GM18909 (cell line): ENCODE measurements at regions not wholly inside any gene's neighbourhood (a gene's known extent, or its start where the extent isn't known, plus 50 kb on each side); places are given as distances from the start of the nearest gene placed in this dataset.

Experiments
- ATAC-seq: cut with Tn5 transposase; IDR thresholded peaks from one replicate; pipeline ENCODE4 v1.9.1; 2021; ENCODE audit warnings: mild to moderate bottlenecking; ENCODE audit not compliant: unreplicated experiment, poor library complexity

DNA sequence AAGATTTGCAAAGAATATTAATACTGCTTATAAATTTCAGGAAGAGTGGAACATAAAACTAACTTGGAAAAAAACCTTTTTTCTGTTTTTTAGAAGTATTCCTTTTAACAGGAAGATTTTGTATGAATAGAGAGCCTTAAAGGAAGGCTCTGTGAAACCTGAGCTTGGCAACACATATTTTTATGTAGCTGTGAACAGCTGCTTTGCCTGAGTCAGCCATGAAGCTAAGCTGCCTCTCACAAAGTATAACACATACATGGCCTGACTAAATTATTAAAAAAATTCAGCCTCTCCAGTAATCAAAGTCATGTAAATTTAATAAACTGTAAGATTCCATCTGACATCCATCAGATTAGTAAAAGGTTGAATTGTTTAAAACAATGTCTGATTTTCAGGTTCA lies 547.5 kb downstream of the ELAVL2 start:
- no peak for ATAC-seq

DNA sequence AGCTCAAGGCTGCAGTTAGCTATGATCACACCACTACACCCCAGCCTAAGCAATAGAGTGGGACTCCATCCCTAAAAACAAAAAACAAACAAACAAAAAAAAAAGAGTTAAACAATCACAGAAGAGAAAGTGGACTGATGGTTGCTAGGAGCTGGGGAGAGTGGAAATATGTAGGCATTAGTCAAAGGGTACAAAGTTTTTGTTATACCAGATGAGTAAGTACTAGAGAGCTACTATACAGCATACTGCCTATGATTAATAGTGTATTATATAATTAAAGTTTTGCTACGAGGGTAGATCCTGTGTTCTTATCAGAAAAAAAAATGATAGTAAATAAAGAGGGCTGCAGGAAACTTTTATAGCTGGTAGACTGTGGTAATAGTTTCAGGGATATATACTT lies 538.6 kb downstream of the ELAVL2 start:
- ATAC-seq = no peak

DNA sequence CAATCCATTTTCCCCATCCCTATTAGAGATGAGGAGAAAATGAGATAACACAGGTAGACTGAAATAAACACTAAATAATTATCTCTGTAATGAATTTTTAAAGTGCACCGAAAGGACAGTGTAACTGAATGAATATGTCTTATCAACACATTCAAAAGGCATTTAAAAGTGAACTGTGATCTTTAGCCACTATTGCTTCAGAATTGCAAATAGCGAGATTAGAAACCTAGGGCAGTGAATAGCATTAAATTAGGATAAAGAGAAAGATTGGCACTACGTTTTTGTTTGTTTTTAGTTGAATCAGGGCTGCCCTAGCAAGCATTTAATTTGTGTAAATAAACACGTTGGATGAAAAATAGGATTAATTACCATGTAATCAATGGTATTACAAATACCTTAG lies 537.5 kb downstream of the ELAVL2 start:
- ATAC-seq = no peak

- no peak for ATAC-seq
Observed at GRCh38 chr9:23290973-23291372, 535.1 kb downstream of the ELAVL2 start.

DNA sequence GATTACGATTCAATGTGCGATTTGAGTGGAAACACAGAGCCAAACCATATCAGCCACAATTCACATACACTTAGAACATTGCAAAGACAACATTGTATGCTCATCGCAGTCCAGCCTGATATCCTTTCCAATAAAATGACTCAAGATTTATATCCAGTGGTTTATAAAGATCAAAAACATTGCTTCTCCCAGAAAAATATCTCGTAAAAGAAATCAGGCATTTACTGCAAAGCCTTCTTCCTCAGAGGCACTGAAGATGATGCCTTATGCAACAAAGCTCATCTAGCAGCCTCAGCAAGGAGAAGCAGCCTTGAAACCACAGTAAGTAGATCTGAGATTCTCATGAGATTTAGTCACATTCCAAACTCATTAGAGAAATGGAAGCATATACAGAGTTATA lies 523.8 kb downstream of the ELAVL2 start:
- ATAC-seq = no peak

DNA sequence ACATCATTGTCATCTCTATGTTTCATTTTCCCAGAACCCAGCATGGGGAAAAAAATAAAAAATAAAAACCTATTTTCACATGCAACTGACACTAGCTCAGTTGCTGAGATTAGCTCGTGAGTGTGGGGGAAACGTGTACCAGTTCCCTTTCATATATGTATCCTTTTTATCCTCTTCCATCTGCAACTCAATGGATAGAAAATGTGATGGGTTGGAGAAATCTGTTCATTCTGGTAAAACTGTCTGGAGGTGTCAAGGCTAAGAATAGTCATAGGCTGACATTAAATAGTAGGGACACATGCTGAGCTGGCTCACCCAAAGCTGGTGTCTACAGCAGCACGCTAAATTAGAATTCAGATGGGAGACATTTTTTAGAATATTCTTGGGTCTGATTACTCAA lies 519.3 kb downstream of the ELAVL2 start:
- no peak for ATAC-seq

DNA sequence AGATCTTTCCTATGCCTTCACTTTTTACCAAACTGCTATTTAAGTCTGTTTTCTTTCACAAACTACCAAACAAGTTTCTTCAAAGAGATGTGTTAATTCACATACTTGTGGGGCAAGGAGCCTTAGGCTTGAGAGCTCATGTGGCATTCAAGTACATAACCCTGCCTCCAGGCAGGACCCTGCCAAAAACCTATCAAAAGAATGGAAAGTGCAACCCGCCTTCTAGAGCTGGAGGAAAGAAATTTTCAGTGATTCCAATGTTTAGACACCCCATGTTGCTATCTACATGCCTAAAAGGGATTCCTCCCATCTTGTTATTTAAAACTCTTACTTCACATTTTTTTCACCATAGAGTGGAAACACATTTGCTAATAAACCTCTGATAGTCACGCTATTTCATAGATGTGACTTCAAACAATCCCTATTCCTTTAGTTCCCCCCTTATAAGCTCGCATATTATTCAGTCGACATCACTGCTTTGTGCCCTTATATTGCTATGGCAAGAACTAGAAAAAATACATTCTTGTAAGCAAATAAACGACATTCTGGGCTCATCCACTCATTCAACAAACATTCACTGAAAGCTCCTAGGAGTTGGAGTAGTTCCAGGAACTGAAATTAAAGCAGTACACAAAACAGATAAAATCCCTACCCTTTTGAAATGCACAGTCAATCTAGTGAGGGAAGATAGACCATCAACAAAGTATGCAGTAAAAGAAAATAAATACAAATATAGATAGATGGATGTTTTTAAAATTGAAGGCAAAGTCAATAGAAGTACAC lies 518.1 kb downstream of the ELAVL2 start:
- ATAC-seq = no peak

DNA sequence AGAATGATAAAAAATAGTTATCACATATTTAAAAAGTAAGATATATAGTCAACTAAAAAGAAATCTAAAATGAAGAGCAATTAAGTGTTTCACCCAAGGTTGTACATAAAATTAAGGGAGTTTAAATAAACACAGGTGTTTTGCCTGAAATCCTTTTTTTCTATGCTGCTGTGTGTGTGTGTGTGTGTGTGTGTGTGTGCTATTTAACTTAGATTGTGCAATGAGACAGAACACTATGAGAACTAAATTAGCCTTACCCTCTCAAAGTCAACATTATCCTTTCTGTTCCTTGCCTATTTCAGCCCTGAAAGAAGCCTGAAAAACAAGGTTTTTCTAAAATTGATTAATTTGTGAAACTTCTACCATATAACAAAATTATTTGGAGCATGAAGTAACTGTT lies 516.2 kb downstream of the ELAVL2 start:
- ATAC-seq = no peak

DNA sequence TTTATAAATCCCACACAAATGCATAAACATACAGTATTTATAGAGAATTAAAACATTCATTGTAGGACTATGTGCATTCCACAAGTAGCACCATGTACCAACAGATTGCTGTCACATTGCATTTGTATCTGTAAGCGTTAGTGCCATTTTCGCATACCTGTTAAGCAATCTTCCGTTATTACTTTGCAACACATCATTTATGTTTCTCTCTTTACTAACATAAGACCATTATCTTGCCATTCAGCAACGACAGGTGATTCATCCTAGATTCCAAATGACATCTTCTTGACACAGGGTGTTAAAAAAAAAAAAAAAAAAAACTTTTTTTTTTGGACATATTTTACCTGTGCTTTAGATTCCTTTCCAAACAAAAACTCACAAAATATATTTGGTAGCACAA lies 511.8 kb downstream of the ELAVL2 start:
- ATAC-seq = no peak

DNA sequence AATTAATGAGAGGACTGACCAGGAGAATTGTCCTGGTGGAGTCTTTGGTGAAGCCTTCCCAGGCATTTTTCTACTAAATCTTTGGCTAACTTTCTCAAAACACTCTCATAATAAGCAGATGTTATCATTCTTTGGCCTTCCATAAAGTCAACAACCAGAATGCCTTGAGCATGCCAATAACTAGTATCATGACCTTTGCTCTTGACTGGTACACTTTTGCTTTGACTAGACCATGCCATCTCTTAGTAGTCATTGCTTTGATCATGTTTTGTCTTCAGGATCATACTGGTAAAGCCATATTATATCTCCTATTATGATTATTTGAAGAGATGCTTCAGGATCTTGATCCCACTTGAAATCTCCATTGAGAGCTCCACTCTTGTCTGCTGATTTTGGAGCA lies 506.9 kb downstream of the ELAVL2 start:
- ATAC-seq = no peak

- no peak for ATAC-seq
Observed at GRCh38 chr9:23321049-23321448, 505.0 kb downstream of the ELAVL2 start.

GRCh38 chr9:23322392-23322791 lies 503.6 kb downstream of the ELAVL2 start:
- ATAC-seq = no peak

- no peak for ATAC-seq
Observed at GRCh38 chr9:23324511-23324910, 501.5 kb downstream of the ELAVL2 start.

DNA sequence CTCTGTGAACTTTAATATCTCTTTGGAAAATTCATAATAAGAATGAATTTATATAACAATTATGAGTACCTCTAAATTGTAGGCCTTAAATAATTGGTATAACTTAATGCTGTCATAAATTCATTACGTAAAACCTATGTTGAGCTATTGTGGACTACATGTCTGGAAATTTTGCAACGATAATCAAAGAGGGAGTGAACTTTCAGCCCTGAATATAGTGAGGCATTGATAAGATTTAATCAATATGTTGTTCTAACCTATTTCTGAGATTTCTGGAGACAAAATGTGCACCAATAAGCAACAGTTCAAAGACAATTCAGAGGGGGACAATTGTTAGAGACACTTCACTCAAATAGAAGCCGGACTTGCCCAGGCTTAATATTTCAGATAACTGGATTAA lies 499.4 kb downstream of the ELAVL2 start:
- no peak for ATAC-seq

GRCh38 chr9:23341346-23341745 lies 484.7 kb downstream of the ELAVL2 start:
- no peak for ATAC-seq

GRCh38 chr9:23342291-23342690 lies 483.7 kb downstream of the ELAVL2 start:
- ATAC-seq = no peak

DNA sequence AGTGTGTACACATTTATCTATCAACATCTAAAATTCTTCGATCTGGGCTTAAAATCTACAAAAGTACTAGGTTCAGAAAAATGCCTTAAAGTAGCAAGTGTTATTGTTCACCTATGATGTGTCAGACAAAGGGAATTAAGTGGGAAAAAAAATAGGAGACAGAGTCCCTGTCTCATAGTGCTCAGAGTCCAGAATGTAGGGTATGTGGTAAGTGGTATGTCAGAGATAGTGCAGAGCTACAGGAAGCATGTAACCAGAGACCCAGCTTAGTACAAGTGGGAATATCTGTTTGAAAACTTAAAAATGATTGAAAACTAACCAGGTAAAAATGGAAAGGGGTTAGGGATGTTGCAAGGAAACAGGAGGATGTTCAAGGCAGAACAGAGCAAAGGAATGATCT lies 482.8 kb downstream of the ELAVL2 start:
- no peak for ATAC-seq

GRCh38 chr9:23361096-23361495 lies 464.9 kb downstream of the ELAVL2 start:
- ATAC-seq = no peak

GRCh38 chr9:23372703-23373102 lies 453.3 kb downstream of the ELAVL2 start:
- ATAC-seq = no peak

DNA sequence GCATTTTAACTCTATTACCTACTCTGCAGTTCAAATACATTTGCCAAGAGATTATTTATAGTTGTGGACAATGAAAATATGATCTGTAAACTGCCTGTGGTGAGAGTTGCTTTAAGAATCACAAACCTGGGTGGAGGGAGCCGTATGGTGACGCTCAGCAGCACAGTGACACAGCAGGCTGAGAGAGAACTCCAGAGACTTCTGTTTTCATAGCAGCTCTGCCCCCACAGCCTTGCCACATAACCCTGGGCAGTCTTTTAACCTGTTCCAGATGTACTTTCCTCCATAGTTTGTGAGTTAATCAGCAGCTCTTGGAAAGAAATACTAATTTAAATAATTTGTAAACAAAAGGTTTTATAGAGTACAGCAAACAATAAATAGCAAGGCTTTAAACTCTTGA lies 450.5 kb downstream of the ELAVL2 start:
- ATAC-seq = no peak

DNA sequence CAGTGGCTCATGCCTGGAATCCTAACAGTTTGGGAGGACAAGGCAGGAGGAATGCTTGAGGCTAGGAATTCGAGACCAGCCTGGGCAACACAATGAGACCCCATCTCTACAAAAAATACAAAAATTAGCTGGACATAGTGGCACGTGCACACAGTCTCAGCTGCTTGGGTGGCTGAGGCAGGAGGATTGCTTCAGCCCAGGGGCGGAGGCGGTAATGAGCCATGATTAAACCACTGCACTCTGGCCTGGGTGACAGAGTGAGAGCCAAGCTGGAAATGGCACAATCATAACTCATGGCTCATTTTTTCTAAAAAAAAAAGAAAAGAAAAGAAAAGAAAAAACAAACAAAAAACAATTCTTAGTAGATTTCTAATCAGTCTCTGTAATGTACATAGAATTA lies 446.2 kb downstream of the ELAVL2 start:
- ATAC-seq = no peak

DNA sequence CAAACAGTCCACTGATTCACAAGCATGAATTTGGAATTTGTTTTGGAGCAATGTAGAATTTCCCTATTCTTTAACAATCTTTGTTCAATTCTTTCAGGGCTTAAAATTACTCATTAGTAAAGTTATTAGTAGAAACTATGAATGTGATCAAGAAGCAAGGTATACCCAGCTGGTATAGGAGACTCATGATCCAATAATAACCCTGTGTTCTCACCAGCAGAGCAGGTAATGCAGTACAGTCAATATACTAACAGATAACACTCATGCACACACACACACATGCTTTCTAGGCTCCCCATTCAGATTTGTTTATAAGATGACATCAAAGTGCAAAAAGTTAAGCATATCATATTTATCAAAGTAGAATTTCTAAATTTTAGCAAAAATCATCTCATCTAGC lies 445.2 kb downstream of the ELAVL2 start:
- no peak for ATAC-seq

GRCh38 chr9:23382418-23382817 lies 443.6 kb downstream of the ELAVL2 start:
- ATAC-seq = no peak
